ENCODE measurements at regions not wholly inside any gene's neighbourhood (a gene's known extent, or its start where the extent isn't known, plus 50 kb on each side); places are given as distances from the start of the nearest gene placed in this dataset.
"Not testable (repeated sequence)": the region's sequence is repeated elsewhere in the genome, so short reads cannot be mapped to it uniquely, and the experiment has no call there.

DNA sequence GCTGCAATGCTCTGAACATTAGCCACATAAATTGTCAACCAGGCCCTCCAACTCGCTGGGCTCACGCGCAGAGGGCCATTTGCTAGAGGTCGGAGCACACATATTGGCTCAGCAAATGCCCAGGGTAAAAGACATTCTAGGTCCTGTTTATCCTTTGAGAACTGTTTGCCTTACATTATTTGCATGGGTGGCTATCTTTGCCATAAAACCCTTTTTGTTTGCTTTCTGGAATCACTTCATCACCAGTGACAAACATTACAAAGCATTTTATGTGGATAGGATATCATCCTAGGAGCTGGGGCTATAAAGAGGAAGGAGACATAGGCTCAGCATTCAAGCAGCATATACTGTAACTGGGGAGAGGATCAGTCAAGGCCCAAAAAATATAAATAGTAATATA, 149.2 kb upstream of the RAI2 start:
- no peak for DNase-seq (ENCODE audit: low read depth)

DNA sequence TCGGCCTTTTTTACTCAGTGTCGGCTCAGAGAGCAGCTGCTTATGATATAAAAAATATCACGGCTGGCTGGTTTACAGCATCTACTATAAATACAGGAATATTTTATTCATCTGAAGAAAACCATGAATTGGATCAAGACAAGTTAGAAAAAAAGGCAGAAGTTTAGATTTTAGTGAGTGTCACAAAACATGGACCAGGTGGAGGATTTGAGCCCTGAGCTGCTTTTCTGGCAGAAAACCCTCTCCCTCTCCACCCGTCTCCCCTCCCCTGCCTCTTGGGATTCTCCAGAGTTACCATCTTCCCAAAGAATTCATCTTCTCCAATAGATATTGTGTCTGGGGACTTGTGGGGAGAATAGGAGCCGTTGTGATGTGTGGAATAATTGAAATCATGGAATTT, 142.8 kb upstream of the RAI2 start:
- DNase-seq (ENCODE audit: low read depth): no peak

DNA sequence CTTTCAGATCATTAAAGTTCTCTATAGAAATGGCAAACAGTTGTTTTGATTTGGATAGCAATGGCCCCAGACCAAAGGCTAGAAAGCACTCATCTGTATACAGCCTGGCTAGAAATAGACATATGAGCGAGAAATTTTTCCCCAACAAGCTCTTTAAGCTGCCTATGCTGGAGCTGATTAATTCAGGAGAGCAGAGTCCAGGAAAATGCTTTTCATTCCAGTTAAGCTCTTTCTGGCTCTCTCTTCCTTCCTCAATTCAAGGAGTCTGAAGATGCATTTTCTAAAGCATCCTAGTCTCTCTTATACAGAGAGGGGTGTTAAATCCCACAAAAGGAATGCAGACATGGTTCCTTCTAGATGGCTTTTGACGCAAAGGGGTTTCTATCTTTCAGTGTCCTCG, 141.7 kb upstream of the RAI2 start:
- no peak for DNase-seq (ENCODE audit: low read depth)

DNA sequence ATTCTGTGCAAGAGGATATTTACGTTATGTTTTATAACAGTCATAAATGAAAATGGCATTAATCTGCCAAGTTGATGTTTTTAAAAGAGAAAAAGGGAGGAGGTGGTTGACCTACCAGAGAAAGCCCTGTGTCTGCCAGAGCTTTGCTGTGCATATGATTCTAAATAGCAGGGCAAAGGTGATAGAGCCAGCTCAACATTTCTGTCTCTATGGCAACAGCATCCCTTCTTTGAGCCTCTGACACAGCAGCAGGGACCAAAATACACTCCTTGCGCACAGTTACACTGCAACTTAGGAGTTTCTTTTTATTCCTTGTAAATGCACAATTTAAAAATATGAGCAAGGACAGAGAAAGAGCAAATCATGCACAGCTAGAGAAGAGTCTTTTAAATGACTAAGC, 133.3 kb upstream of the RAI2 start:
- no peak for DNase-seq (ENCODE audit: low read depth)

GRCh38 chrX:17993062-17993461, 132.0 kb upstream of the RAI2 start:
- no peak for DNase-seq (ENCODE audit: low read depth)

DNA sequence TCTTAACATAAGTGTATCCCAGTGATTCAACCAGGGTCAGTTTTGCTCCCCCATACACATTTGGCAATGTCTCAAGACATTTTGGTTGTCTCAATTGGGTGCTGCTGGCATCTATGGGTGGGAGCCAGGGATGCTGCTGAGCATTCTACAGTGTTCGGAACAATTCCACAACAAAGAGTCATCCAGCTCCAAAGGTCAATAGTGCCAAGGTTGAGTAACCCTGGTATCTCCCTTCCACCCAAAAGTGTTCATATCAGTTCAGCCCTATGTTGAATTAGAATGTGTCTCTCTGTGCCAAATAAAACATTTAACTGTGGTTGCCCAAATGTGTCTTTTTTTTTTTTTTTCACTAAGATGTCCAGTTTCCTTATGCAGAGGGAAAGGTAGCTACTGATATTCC, 129.4 kb upstream of the RAI2 start:
- DNase-seq (ENCODE audit: low read depth): no peak

- DNase-seq (ENCODE audit: low read depth): no peak
Measured at GRCh38 chrX:17987783-17988182, 126.7 kb upstream of the RAI2 start.

GRCh38 chrX:17986977-17987376, 125.9 kb upstream of the RAI2 start:
- DNase-seq (ENCODE audit: low read depth): no peak

DNA sequence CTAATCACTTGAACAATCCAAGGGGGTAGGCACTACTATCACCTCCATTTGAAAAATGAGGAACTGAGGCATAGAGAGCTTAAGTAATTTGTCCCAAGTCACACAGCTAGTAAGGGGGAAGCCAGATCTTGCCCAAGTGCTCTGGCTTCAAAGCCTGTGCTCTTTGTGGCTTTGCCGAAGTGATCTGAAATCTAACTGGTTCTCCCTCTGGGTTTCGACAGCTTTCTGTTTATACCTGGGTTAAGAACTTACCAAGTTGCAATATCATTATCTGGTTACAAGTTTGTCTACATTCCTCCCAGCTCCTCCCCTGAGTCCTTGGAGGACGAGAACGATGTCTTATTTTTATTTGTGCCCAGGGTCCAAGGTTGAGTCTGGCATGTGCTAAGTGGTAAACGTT, 125.3 kb upstream of the RAI2 start:
- DNase-seq (ENCODE audit: low read depth): no peak

- DNase-seq (ENCODE audit: low read depth): no peak
Measured at GRCh38 chrX:17984415-17984814, 123.3 kb upstream of the RAI2 start.

DNA sequence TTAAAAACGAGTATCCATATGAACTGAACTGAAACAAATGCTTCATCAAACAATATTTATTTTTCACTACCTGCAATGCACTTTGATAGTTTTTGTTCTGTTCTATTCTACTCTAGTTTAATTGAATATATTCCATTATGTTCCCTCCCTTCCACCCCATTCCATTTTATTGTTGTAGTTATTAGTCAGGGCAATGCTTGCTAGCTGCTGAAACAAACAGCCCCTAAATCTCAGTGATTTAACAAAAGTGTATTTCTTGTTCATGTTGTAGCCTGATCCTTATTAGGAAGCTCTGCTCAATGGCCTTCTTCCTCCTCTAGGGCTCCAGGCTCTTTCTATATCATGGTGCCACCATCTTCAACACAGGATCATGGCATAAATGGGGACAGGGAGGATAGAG, 122.3 kb upstream of the RAI2 start:
- no peak for DNase-seq (ENCODE audit: low read depth)

GRCh38 chrX:17977696-17978095, 116.6 kb upstream of the RAI2 start:
- no peak for DNase-seq (ENCODE audit: low read depth)

GRCh38 chrX:17976955-17977354, 115.9 kb upstream of the RAI2 start:
- no peak for DNase-seq (ENCODE audit: low read depth)

- not testable (repeated sequence) for DNase-seq (ENCODE audit: low read depth)
Measured at GRCh38 chrX:17975349-17975748, 114.3 kb upstream of the RAI2 start.

DNA sequence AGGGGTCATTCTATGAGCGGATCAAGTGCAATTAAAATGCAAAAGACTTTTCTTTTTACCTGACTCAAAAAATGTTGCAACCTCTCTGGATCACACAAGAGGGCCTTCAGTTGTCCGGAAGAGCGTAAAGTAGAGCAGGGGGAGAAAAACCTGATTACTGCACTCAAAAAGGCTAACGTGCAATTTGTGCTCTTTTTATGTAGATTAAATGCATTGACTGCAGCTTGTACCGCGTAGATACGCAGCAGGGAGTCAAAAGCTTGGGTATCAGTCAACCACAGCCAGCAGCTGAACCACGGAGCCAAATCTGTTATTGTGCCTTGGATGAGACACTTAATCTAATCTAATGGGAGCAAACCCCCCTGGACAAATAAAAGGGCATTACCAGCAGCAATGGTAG, 107.3 kb upstream of the RAI2 start:
- DNase-seq (ENCODE audit: low read depth): no peak

DNA sequence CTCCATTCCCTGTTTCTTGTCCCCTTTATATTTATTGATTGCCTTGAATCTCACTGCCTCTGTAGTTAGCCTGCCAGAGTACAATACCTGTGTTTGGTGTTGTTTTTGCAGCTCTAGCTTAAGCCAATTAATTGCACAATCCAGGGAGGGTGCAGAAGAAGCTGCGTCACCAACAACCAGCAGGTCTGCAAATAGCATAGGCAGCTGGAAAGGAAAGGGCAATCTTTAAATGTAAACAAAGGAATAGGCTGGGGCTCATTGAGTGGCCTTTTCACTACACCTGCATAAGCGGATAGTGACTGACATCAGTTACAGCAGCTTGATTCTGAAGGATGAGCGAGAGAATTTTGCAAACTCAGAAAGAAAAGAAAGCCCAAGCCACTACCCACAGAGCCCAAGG, 106.8 kb upstream of the RAI2 start:
- no peak for DNase-seq (ENCODE audit: low read depth)

DNA sequence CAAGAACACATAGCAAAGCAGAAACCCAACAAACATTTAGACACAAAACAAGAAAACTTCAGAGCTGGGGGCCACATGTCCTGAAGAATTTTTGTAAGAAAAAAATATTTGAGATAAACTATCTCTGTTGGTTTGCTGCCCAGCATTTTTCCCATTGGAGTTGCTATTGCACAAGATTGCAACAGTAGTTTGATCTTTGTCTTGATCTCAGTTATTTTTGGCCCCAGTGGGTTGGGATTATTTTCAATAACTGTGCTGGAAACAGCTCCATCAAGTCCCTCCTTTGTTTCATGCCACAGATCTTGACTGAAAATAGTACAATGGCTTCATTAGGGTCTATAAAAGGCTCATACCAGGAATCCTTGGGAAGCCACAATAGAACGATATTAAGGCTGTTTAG, 103.8 kb upstream of the RAI2 start:
- no peak for DNase-seq (ENCODE audit: low read depth)

DNA sequence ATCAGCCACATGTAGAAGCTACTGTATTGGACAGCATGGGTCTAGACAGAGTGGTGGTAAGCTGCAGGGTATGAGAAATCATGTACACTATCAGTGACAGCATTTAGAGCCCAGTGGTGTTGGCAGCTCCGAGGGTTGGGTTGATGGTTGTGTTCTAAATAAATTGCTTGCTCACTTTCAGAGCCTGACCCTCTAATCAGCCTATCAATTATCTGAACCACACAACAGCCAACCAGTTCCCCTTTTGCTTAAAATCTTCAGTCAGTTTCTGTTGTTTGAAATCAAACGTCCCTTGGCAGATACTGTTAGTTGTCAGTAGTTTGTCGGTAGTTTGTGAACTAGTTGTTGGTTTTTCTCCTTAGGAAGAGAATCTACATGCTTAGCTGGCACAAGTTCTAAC, 99.8 kb upstream of the RAI2 start:
- no peak for DNase-seq (ENCODE audit: low read depth)

DNA sequence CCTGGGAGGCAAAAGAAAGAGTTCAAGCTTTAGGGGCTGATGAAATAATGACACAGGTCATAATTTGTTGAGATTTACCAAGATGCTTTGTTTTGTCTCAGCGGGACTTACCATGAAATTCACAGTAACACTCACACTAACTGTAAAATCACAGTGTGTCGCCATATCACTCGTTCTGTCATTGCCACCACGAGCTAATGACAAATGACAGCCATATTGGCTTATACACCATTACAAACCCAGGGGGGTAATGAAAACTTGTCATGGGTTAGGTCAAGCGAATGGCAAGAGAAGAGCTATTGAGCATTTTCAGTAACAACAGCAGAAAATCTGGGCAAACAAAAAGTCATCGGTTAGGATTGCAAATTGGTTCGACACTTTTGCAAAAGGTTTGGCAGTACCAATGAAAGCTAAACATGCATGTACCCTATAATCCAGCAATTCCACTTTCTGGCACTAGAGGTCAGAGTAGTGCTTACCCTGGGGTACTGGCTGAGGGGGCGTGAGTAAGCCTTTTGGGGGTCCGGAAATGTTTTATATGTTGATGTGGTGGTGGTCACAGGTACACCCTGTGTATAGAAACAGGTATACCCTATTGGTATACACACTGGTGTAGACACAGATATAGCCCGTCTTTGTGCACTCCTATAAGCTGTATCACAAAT, 83.9 kb upstream of the RAI2 start:
- peak; percentile 1 for DNase-seq (ENCODE audit: low read depth)

DNA sequence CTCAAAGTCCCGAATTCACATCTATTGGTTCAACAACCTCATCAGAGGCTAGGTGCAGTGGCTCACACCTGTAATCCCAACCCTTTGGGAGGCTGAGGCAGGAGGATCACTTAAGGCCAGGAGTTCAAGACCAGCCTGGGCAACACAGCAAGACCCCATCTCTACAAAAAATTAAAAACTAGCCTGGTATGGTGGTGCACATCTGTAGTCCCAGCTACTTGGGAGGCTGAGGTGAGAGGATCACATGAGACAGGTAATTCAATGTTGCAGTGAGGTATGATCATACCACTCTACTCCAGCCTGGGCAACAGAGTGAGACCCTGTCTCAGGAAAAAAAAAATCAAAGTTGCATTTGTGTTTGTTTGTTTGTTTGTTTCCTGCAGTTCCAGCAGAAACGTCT, 80.1 kb upstream of the RAI2 start:
- DNase-seq (ENCODE audit: low read depth): not testable (repeated sequence)

DNA sequence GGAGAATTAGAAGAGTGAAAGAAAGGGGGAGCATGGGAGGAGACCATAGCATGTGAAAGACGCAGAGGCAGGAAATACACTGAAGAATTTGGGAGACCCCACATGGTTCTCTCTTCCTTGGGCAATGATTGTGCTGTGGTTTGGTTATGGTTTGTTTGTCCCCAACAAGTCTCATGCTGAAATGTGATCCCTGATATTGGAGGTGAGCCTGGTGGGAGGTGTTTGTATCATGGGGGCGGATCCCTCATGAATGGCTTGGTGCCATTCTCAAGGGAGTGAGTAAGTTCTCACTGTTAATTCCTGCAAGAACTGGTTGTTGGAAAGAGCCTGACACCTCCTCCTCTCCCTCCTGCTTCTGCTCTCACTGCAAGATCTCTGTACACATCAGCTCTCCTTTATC, 78.6 kb upstream of the RAI2 start:
- DNase-seq (ENCODE audit: low read depth): no peak

- DNase-seq (ENCODE audit: low read depth): no peak
Measured at GRCh38 chrX:17933856-17934255, 72.8 kb upstream of the RAI2 start.

GRCh38 chrX:17932781-17933180, 71.7 kb upstream of the RAI2 start:
- no peak for DNase-seq (ENCODE audit: low read depth)

DNA sequence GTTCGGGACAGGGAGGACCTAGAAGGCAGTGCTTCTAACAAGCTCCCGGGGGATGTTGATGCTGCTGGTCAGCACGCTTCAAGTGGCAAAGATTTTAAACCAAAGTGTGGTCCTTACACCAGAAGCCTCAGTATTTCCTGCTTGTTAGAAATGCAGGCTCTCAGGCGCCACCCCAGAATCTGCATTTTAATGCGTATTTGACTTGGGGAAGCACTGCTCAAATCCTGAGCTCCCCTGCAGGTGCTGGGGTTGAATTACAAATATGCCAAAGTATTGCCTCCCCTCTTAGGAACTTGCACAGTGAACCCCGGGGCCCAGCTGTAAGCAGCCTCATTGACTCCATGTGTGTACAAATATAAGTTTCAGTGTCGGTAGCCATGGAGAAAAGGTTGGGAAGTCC, 70.8 kb upstream of the RAI2 start:
- DNase-seq (ENCODE audit: low read depth): no peak

Data from myocyte (in vitro differentiated cells).